HepG2 (cell line): ENCODE measurements at regions not wholly inside any gene's neighbourhood (a gene's known extent, or its start where the extent isn't known, plus 50 kb on each side); places are given as distances from the start of the nearest gene placed in this dataset.

Source experiments
- ELK4 ChIP-seq: sonication (generic); formaldehyde crosslinking; IDR thresholded peaks from 2 replicates; pipeline ENCODE4 v1.9.0; 2021; ENCODE audit warnings: missing genetic modification reagents, borderline replicate concordance
- FOXM1 ChIP-seq: sonication (generic); formaldehyde crosslinking; IDR thresholded peaks from 2 replicates; pipeline ENCODE4 v1.5.0; 2020; ENCODE audit warnings: missing genetic modification reagents
- KLF13 ChIP-seq: sonication (generic); formaldehyde crosslinking; IDR thresholded peaks from 2 replicates; pipeline ENCODE4 v1.4.0; 2020; ENCODE audit warnings: mild to moderate bottlenecking, missing genetic modification reagents
- MAFK ChIP-seq, 2 experiments: IDR thresholded peaks in 1 of 2; conservative IDR thresholded peaks in 1 of 2; 2 replicates each; pipeline ENCODE4 v1.6.1; 2011; ENCODE audit warnings: improper control_type of control experiment in 2 of 2, low read length in 2 of 2
- MXI1 ChIP-seq: IDR thresholded peaks from 3 replicates; pipeline ENCODE4 v1.6.1; 2012; ENCODE audit warnings: low read depth, low read length, inconsistent platforms, borderline replicate concordance
- NFE2 ChIP-seq: sonication (generic); formaldehyde crosslinking; IDR thresholded peaks from 2 replicates; pipeline ENCODE4 v1.4.0; 2020; ENCODE audit warnings: missing genetic modification reagents
- NFE2L2 ChIP-seq: fragments of 150-350 bp; IDR thresholded peaks from 2 replicates; pipeline ENCODE4 v1.6.1; 2014; ENCODE audit warnings: low read length
- NFRKB ChIP-seq: fragments of 450-650 bp; IDR thresholded peaks from 2 replicates; pipeline ENCODE4 v1.6.1; 2017
- SKIL ChIP-seq: sonication (generic); formaldehyde crosslinking; IDR thresholded peaks from 2 replicates; pipeline ENCODE4 v1.8.0; 2022; ENCODE audit warnings: missing genetic modification reagents, mild to moderate bottlenecking, moderate library complexity, borderline replicate concordance
- SOX13 ChIP-seq, 3 experiments: fragments of 450-650 bp in 1 of 3; sonication (generic) in 1 of 3; formaldehyde crosslinking in 1 of 3; IDR thresholded peaks in 2 of 3; conservative IDR thresholded peaks in 1 of 3; 2 replicates each; pipeline versions ENCODE4 v1.5.0 to v1.6.1; 2016 to 2020; ENCODE audit warnings: antibody characterized with exemption in 1 of 3, mild to moderate bottlenecking in 1 of 3, missing compliant biosample characterization in 1 of 3, missing genetic modification reagents in 1 of 3, moderate library complexity in 1 of 3
- TAF1 ChIP-seq: sonication (generic); formaldehyde crosslinking; IDR thresholded peaks from 2 replicates; pipeline ENCODE4 v1.4.0; 2020; ENCODE audit warnings: missing genetic modification reagents
- ZSCAN9 ChIP-seq: IDR thresholded peaks from 2 replicates; pipeline ENCODE4 v1.6.1; 2016; ENCODE audit warnings: borderline replicate concordance

GRCh38 chr10:21173802-21174714 lies 276.9 kb upstream of the NEBL start:
- no peak for TF ChIP-seq MAFK (conservative IDR thresholded peaks at IDR 0.05 in 1 of 2, IDR thresholded peaks at IDR 0.05 in 1 of 2; ENCODE audit: low read length in 2 of 2)
- TF ChIP-seq TAF1 (CRISPR knock-in tag) = no peak
- TF ChIP-seq ELK4 = no peak
- no peak for TF ChIP-seq NFE2
- TF ChIP-seq KLF13 (CRISPR knock-in tag) = no peak
- no peak for TF ChIP-seq NFRKB
- no peak for TF ChIP-seq FOXM1 (CRISPR knock-in tag)
- TF ChIP-seq SOX13 (IDR thresholded peaks at IDR 0.05) = no peak
- TF ChIP-seq SOX13 (CRISPR knock-in tag; conservative IDR thresholded peaks at IDR 0.05 in 1 of 2, IDR thresholded peaks at IDR 0.05 in 1 of 2) = no peak
- no peak for TF ChIP-seq SKIL (CRISPR knock-in tag)
- no peak for TF ChIP-seq MXI1
- TF ChIP-seq ZSCAN9 = no peak
- TF ChIP-seq NFE2L2 = no peak
